Gastrocnemius medialis (tissue), 4 donors: ENCODE measurements at regions not wholly inside any gene's neighbourhood (a gene's known extent, or its start where the extent isn't known, plus 50 kb on each side); places are given as distances from the start of the nearest gene placed in this dataset.
A peak's percentile ranks its signal among the peaks of the same experiment; 100 is the strongest.

Experiments
- ATAC-seq, 2 donors: fragments of 150-250 bp; one replicate each; pipeline ENCODE4 v1.9.1; 2016
- DNase-seq, 2 donors: peaks; one replicate each; pipeline ENCODE4 v3.0.0-alpha.2; 2019
- H3K27ac ChIP-seq, 4 donors: fragments of 200-600 bp; sonication (generic); 1 replicate in 1 of 4; 2 replicates in 3 of 4; pipeline ENCODE4 v1.5.1; 2016 to 2018; ENCODE audit warnings: mild to moderate bottlenecking in 2 of 4, moderate library complexity in 1 of 4
- H3K27me3 ChIP-seq, 3 donors: fragments of 200-600 bp; sonication (generic) in 2 of 3; 1 replicate in 1 of 3; 2 replicates in 2 of 3; pipeline versions ENCODE4 v1.5.1 to v1.6.0; 2016 to 2019; ENCODE audit warnings: mild to moderate bottlenecking in 1 of 3, moderate library complexity in 1 of 3
- H3K36me3 ChIP-seq, 2 donors: fragments of 200-600 bp; sonication (generic) in 1 of 2; one replicate each; pipeline ENCODE4 v1.5.1; 2017 to 2018
- H3K4me1 ChIP-seq, 2 donors: fragments of 200-600 bp; sonication (generic) in 1 of 2; one replicate each; pipeline ENCODE4 v1.5.1; 2016 to 2017; ENCODE audit warnings: mild to moderate bottlenecking in 2 of 2
- H3K4me3 ChIP-seq, 4 donors: fragments of 200-600 bp; sonication (generic) in 3 of 4; 1 replicate in 1 of 4; 2 replicates in 3 of 4; pipeline ENCODE4 v1.5.1; 2016 to 2019; ENCODE audit warnings: mild to moderate bottlenecking in 2 of 4
- H3K9me3 ChIP-seq, 3 donors: fragments of 200-600 bp; sonication (generic) in 2 of 3; 1 replicate in 1 of 3; 2 replicates in 2 of 3; pipeline ENCODE4 v1.5.1; 2016 to 2019
- POLR2A ChIP-seq, 2 donors: fragments of 450-650 bp; IDR thresholded peaks; one replicate each; pipeline ENCODE4 v1.6.1; 2017; ENCODE audit warnings: antibody characterized with exemption in 2 of 2, mild to moderate bottlenecking in 2 of 2, moderate library complexity in 2 of 2
- in situ Hi-C, 4 donors: fragments of 200-750 bp; cut with MboI; loops; one replicate each; pipeline versions ENCODE4 v1.15.0 to v1.8.0; 2017; ENCODE audit warnings: low sequenced_read_pairs in 4 of 4
- intact Hi-C: fragments of 100-400 bp; cut with DNase I; formaldehyde crosslinking; loops from one replicate; pipeline ENCODE4 v1.15.1; 2023; ENCODE audit warnings: low total_unique reads
- TF ChIP-seq, protein P1 (sequence below), 5 experiments: fragments of 450-650 bp in 3 of 5; fragments of 200-600 bp in 2 of 5; sonication (generic) in 2 of 5; IDR thresholded peaks in 4 of 5; conservative IDR thresholded peaks in 1 of 5; 1 replicate in 4 of 5; 2 replicates in 1 of 5; pipeline ENCODE4 v1.5.1; 2016 to 2019; ENCODE audit warnings: antibody characterized with exemption in 5 of 5, mild to moderate bottlenecking in 3 of 5, moderate library complexity in 3 of 5

DNA sequence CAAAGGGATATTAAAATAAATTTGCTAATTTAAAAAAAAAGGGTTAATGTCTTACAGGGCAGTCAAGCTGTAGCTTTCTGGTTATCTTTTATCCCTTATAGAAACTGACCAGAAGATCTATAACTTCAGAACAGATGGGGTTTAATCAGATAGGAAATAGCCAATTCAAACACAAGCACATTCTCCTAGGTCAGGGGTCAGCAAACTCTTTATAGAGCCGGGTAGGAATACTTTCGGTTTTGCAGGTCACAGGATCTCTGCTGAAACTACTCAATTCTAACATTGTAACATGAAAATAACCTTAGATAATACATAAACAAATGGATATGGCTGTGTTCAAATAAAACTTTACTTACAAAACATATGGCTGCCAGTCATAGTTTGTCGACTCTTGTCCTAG lies 479.8 kb downstream of the ADRA2A start:
- H3K9me3 ChIP-seq, result no peaks in the 10 kb centered on the region
- no peak overlapping the region for H3K27ac ChIP-seq
- in situ Hi-C loops (no loop called here), intact Hi-C loops (no loop called here)
- no peak for DNase-seq
- no peaks in the 10 kb centered on the region for H3K4me1 ChIP-seq
- H3K27me3 ChIP-seq, result no peaks in the 10 kb centered on the region
- H3K4me3 ChIP-seq, result no peak overlapping the region
- no peak for ATAC-seq
- no peak for TF ChIP-seq POLR2A (IDR thresholded peaks at IDR 0.05)
- TF ChIP-seq, protein P1, sequence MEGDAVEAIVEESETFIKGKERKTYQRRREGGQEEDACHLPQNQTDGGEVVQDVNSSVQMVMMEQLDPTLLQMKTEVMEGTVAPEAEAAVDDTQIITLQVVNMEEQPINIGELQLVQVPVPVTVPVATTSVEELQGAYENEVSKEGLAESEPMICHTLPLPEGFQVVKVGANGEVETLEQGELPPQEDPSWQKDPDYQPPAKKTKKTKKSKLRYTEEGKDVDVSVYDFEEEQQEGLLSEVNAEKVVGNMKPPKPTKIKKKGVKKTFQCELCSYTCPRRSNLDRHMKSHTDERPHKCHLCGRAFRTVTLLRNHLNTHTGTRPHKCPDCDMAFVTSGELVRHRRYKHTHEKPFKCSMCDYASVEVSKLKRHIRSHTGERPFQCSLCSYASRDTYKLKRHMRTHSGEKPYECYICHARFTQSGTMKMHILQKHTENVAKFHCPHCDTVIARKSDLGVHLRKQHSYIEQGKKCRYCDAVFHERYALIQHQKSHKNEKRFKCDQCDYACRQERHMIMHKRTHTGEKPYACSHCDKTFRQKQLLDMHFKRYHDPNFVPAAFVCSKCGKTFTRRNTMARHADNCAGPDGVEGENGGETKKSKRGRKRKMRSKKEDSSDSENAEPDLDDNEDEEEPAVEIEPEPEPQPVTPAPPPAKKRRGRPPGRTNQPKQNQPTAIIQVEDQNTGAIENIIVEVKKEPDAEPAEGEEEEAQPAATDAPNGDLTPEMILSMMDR (IDR thresholded peaks at IDR 0.05 in 4 of 5, conservative IDR thresholded peaks at IDR 0.05 in 1 of 5), result no peak
- H3K36me3 ChIP-seq, result no peaks in the 10 kb centered on the region

- no peaks in the 10 kb centered on the region for H3K27me3 ChIP-seq
- H3K4me3 ChIP-seq, result no peak overlapping the region
- no peak for DNase-seq
- H3K36me3 ChIP-seq, result no peaks in the 10 kb centered on the region
- no peak overlapping the region for H3K27ac ChIP-seq
- no peak for ATAC-seq
- intact Hi-C loops, result no loop called here
- no peaks in the 10 kb centered on the region for H3K9me3 ChIP-seq
- in situ Hi-C loops, result no loop called here
- TF ChIP-seq, protein P1 (IDR thresholded peaks at IDR 0.05 in 4 of 5, conservative IDR thresholded peaks at IDR 0.05 in 1 of 5), result no peak
- TF ChIP-seq POLR2A (IDR thresholded peaks at IDR 0.05), result no peak
- no peaks in the 10 kb centered on the region for H3K4me1 ChIP-seq
These were observed 481.4 kb downstream of the ADRA2A start for GRCh38 chr10:111558211-111558610.

DNA sequence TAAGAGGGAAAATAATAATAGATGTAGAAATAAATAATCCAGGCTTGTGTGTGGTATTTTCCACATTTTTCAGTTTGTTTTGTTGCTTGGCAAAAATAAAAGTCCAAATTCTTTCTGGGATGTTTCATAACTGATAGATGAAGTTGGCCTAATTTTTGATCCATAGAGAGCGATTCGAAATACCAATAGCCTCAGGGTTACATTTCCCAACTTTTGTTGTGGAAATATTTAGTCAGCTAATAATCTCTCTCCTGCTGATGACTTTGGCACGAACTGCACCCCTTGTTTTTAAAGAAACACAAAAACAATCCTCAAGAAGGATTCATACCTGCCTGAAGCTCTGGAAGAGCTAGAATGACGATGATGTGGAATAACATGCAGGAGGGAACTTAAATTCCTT lies 483.2 kb downstream of the ADRA2A start:
- Histone ChIP-seq H3K4me3 (no peak overlapping the region), H3K4me1 (no peaks in the 10 kb centered on the region), H3K27ac (no peak overlapping the region), H3K36me3 (no peaks in the 10 kb centered on the region), H3K27me3 (no peaks in the 10 kb centered on the region), H3K9me3 (no peaks in the 10 kb centered on the region)
- peak in 1 of 2 donors; percentile 36 for ATAC-seq
- in situ Hi-C loops (no loop called here), intact Hi-C loops (no loop called here)
- no peak for DNase-seq
- TF ChIP-seq, protein P1 (IDR thresholded peaks at IDR 0.05 in 4 of 5, conservative IDR thresholded peaks at IDR 0.05 in 1 of 5), result no peak
- no peak for TF ChIP-seq POLR2A (IDR thresholded peaks at IDR 0.05)

DNA sequence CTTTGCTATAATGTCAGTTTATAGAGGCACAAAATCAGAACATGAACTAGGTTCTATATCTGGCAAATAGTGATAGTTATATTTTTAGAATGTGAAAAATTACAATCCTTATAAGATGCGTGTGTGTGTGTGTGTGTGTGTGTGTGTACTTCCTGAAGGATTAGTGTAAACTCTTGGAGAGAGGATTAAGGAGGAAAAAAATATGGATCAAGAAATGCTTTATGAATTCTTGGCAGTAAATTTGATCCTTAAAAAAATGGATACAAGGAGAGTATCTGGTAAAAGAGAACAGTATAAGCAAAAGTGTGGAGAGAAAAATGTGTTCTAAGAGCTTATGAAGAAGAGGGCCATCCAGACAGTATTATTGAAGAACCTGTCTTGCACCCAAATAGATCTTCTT lies 484.3 kb downstream of the ADRA2A start:
- Histone ChIP-seq H3K27ac (no peak overlapping the region), H3K4me1 (no peaks in the 10 kb centered on the region), H3K4me3 (no peak overlapping the region), H3K9me3 (no peaks in the 10 kb centered on the region), H3K27me3 (no peaks in the 10 kb centered on the region), H3K36me3 (no peaks in the 10 kb centered on the region)
- intact Hi-C loops (no loop called here), in situ Hi-C loops (no loop called here)
- TF ChIP-seq, protein P1 (IDR thresholded peaks at IDR 0.05 in 4 of 5, conservative IDR thresholded peaks at IDR 0.05 in 1 of 5), result no peak
- no peak for TF ChIP-seq POLR2A (IDR thresholded peaks at IDR 0.05)
- no peak for ATAC-seq
- DNase-seq, result no peak

GRCh38 chr10:111565542-111565941 lies 488.7 kb downstream of the ADRA2A start:
- TF ChIP-seq, protein P1 (IDR thresholded peaks at IDR 0.05 in 4 of 5, conservative IDR thresholded peaks at IDR 0.05 in 1 of 5), result no peak
- no peak for TF ChIP-seq POLR2A (IDR thresholded peaks at IDR 0.05)
- ATAC-seq, result no peak
- Histone ChIP-seq H3K4me1 (no peaks in the 10 kb centered on the region), H3K36me3 (no peaks in the 10 kb centered on the region), H3K4me3 (no peak overlapping the region), H3K27ac (no peak overlapping the region), H3K27me3 (no peaks in the 10 kb centered on the region), H3K9me3 (no peaks in the 10 kb centered on the region)
- no peak for DNase-seq
- intact Hi-C loops (no loop called here), in situ Hi-C loops (no loop called here)
